SK-N-SH treated with all-trans-retinoic acid at 6 μM for 48 hours (cell line): ENCODE measurements at regions not wholly inside any gene's neighbourhood (a gene's known extent, or its start where the extent isn't known, plus 50 kb on each side); places are given as distances from the start of the nearest gene placed in this dataset.

Source experiments
- ATAC-seq: fragments of 200-7000 bp; cut with Tn5 transposase; 3 replicates; pipeline ENCODE4 v1.9.1; 2020; ENCODE audit warnings: mild to moderate bottlenecking, moderate library complexity
- ARNTL ChIP-seq: fragments of 450-650 bp; formaldehyde crosslinking; IDR thresholded peaks from 2 replicates; pipeline ENCODE4 v1.5.0; 2020; ENCODE audit warnings: low read depth, mild to moderate bottlenecking, moderate library complexity, borderline replicate concordance
- BACH2 ChIP-seq: fragments of 250-450 bp; sonication (Bioruptor Pico); IDR thresholded peaks from 2 replicates; pipeline ENCODE4 v1.9.0; 2021; ENCODE audit warnings: mild to moderate bottlenecking, borderline replicate concordance
- ESRRG ChIP-seq: fragments of 250-450 bp; sonication (Bioruptor Pico); IDR thresholded peaks from 2 replicates; pipeline ENCODE4 v1.6.1; 2021; ENCODE audit warnings: mild to moderate bottlenecking
- GLIS3 ChIP-seq: fragments of 250-450 bp; sonication (Bioruptor Pico); IDR thresholded peaks from 2 replicates; pipeline ENCODE4 v1.5.0; 2020; ENCODE audit warnings: mild to moderate bottlenecking, moderate library complexity
- ISL1 ChIP-seq: fragments of 250-450 bp; sonication (Bioruptor Pico); IDR thresholded peaks from 2 replicates; pipeline ENCODE4 v2.1.2; 2022; ENCODE audit warnings: mild to moderate bottlenecking, moderate library complexity
- OSR1 ChIP-seq: fragments of 250-450 bp; sonication (Bioruptor Pico); IDR thresholded peaks from 2 replicates; pipeline ENCODE4 v1.8.0; 2022; ENCODE audit warnings: moderate library complexity, mild to moderate bottlenecking, inconsistent platforms
- PPARA ChIP-seq: fragments of 250-450 bp; sonication (Bioruptor Pico); IDR thresholded peaks from 2 replicates; pipeline ENCODE4 v1.5.0; 2020; ENCODE audit warnings: mild to moderate bottlenecking, borderline replicate concordance
- RARB ChIP-seq: fragments of 250-450 bp; sonication (Bioruptor Pico); IDR thresholded peaks from 2 replicates; pipeline ENCODE4 v1.8.0; 2021; ENCODE audit warnings: mild to moderate bottlenecking, moderate library complexity
- SNAI2 ChIP-seq: fragments of 250-450 bp; sonication (Bioruptor Pico); IDR thresholded peaks from 2 replicates; pipeline ENCODE4 v1.5.0; 2020; ENCODE audit warnings: mild to moderate bottlenecking, moderate library complexity
- TCF4 ChIP-seq: fragments of 250-450 bp; sonication (Bioruptor Pico); IDR thresholded peaks from 2 replicates; pipeline ENCODE4 v1.8.0; 2021; ENCODE audit warnings: mild to moderate bottlenecking, moderate library complexity, borderline replicate concordance
- TOX ChIP-seq: fragments of 250-450 bp; sonication (Bioruptor Pico); IDR thresholded peaks from 2 replicates; pipeline ENCODE4 v1.8.0; 2021; ENCODE audit warnings: mild to moderate bottlenecking, moderate library complexity, borderline replicate concordance
- ZFP3 ChIP-seq: fragments of 250-450 bp; sonication (Bioruptor Pico); IDR thresholded peaks from 2 replicates; pipeline ENCODE4 v1.5.0; 2020; ENCODE audit warnings: mild to moderate bottlenecking, moderate library complexity
- ZFP30 ChIP-seq: fragments of 450-650 bp; formaldehyde crosslinking; IDR thresholded peaks from 2 replicates; pipeline ENCODE4 v1.5.0; 2022; ENCODE audit warnings: mild to moderate bottlenecking, moderate library complexity
- ZNF565 ChIP-seq: fragments of 450-650 bp; formaldehyde crosslinking; conservative IDR thresholded peaks from 2 replicates; pipeline ENCODE4 v1.5.0; 2020; ENCODE audit warnings: low read depth, mild to moderate bottlenecking, moderate library complexity
- ZNF70 ChIP-seq: fragments of 450-650 bp; formaldehyde crosslinking; IDR thresholded peaks from 2 replicates; pipeline ENCODE4 v1.5.0; 2020; ENCODE audit warnings: mild to moderate bottlenecking, moderate library complexity
- ZNF8 ChIP-seq: fragments of 450-650 bp; formaldehyde crosslinking; IDR thresholded peaks from 2 replicates; pipeline ENCODE4 v1.5.0; 2020; ENCODE audit warnings: mild to moderate bottlenecking, moderate library complexity
- TF ChIP-seq, protein P1 (sequence below): fragments of 250-450 bp; sonication (Bioruptor Pico); IDR thresholded peaks from 2 replicates; pipeline ENCODE4 v1.5.1; 2021; ENCODE audit warnings: mild to moderate bottlenecking, moderate library complexity
- TF ChIP-seq, protein P2 (sequence below): fragments of 250-450 bp; sonication (Bioruptor Pico); IDR thresholded peaks from 2 replicates; pipeline ENCODE4 v1.5.1; 2020; ENCODE audit warnings: low read depth, mild to moderate bottlenecking, moderate library complexity
- TF ChIP-seq, protein P3 (sequence below): fragments of 250-450 bp; sonication (Bioruptor Pico); IDR thresholded peaks from 2 replicates; pipeline ENCODE4 v1.8.0; 2020; ENCODE audit warnings: mild to moderate bottlenecking, moderate library complexity, borderline replicate concordance
- TF ChIP-seq, protein P4 (sequence below): fragments of 250-450 bp; sonication (Bioruptor Pico); IDR thresholded peaks from 2 replicates; pipeline ENCODE4 v1.5.0; 2020; ENCODE audit warnings: mild to moderate bottlenecking, moderate library complexity
- TF ChIP-seq, protein P5 (sequence below): fragments of 250-450 bp; sonication (Bioruptor Pico); IDR thresholded peaks from 2 replicates; pipeline ENCODE4 v1.8.0; 2021; ENCODE audit warnings: low read depth, mild to moderate bottlenecking, moderate library complexity, borderline replicate concordance

DNA sequence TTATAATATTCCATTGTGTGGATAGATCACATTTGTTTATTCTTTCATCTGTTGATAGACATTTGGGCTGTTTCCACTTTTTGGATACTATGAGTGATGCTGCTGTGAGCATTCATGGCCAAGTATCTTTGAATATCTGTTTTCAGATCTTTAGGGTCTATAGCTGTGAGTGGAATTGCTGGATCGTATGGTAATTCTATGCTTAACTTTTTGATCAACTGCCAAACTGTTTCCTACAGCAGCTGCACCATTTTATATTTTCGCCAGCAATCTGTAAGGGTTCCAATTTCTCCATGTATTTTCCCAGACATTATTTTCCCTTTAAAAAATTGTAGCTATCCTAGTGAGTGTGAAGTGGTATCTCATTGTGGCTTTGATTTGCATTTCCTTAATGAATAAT is 238.1 kb downstream of the AACS start (continued):
- TF ChIP-seq SNAI2 (CRISPR knock-in tag): no peak
- TF ChIP-seq ZNF8 (CRISPR knock-in tag): no peak
- TF ChIP-seq ZFP30: no peak
- TF ChIP-seq ESRRG (CRISPR knock-in tag): no peak

DNA sequence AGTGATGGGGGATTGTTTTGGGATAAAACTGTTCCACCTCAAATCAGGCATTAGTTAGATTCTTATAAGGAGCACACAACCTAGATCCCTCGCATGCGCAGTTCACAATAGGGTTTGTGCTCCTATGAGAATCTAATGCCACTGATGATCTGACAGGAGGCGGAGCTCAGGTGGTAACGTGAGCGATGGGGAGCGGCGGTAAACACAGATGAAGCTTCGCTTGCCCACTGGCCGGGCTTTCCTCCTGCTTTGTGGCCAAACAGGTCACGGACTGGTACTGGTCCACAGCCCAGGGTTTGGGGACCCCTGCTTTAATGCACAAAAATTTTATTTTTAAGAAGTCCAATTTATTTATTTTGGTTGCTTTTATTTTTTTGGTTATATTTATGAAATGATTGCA is 238.8 kb downstream of the AACS start:
- TF ChIP-seq, protein P1, sequence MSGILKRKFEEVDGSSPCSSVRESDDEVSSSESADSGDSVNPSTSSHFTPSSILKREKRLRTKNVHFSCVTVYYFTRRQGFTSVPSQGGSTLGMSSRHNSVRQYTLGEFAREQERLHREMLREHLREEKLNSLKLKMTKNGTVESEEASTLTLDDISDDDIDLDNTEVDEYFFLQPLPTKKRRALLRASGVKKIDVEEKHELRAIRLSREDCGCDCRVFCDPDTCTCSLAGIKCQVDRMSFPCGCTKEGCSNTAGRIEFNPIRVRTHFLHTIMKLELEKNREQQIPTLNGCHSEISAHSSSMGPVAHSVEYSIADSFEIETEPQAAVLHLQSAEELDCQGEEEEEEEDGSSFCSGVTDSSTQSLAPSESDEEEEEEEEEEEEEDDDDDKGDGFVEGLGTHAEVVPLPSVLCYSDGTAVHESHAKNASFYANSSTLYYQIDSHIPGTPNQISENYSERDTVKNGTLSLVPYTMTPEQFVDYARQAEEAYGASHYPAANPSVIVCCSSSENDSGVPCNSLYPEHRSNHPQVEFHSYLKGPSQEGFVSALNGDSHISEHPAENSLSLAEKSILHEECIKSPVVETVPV (CRISPR knock-in tag): no peak
- TF ChIP-seq, protein P2, sequence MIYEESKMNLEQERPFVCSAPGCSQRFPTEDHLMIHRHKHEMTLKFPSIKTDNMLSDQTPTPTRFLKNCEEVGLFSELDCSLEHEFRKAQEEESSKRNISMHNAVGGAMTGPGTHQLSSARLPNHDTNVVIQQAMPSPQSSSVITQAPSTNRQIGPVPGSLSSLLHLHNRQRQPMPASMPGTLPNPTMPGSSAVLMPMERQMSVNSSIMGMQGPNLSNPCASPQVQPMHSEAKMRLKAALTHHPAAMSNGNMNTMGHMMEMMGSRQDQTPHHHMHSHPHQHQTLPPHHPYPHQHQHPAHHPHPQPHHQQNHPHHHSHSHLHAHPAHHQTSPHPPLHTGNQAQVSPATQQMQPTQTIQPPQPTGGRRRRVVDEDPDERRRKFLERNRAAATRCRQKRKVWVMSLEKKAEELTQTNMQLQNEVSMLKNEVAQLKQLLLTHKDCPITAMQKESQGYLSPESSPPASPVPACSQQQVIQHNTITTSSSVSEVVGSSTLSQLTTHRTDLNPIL (CRISPR knock-in tag): no peak
- TF ChIP-seq TOX: no peak
- TF ChIP-seq ZNF70 (CRISPR knock-in tag): no peak
- no peak for TF ChIP-seq BACH2
- no peak for TF ChIP-seq SNAI2 (CRISPR knock-in tag)
- no peak for TF ChIP-seq PPARA
- TF ChIP-seq ISL1 (CRISPR knock-in tag): no peak
- TF ChIP-seq GLIS3 (CRISPR knock-in tag): no peak
- TF ChIP-seq ESRRG (CRISPR knock-in tag): no peak
- no peak for TF ChIP-seq ZFP30
- no peak for TF ChIP-seq RARB (CRISPR knock-in tag)
- no peak for TF ChIP-seq ZFP3 (CRISPR knock-in tag)
- TF ChIP-seq, all 23 proteins: peak for 0
- ATAC-seq: no peak

DNA sequence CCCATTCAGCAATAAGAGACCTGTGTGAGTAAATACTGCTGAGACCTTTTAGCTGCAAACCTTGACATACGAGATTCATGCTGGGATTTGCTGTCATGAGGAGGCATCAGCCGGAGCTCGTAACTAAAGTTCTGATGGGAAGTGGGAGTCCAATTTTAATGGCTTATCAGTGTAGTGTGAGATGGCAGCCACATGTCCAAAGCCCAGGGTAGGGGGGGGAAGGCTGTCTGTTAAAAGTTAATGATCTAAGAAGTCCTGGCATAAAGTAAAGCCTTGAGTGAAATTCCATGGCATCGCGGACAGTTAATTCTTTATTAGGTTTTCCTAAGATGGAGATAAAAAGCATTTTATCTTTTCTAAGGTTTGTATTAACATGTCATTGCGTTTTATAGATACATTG is 240.0 kb downstream of the AACS start:
- no peak for TF ChIP-seq ESRRG (CRISPR knock-in tag)
- no peak for TF ChIP-seq ZFP30
- TF ChIP-seq, protein P3, sequence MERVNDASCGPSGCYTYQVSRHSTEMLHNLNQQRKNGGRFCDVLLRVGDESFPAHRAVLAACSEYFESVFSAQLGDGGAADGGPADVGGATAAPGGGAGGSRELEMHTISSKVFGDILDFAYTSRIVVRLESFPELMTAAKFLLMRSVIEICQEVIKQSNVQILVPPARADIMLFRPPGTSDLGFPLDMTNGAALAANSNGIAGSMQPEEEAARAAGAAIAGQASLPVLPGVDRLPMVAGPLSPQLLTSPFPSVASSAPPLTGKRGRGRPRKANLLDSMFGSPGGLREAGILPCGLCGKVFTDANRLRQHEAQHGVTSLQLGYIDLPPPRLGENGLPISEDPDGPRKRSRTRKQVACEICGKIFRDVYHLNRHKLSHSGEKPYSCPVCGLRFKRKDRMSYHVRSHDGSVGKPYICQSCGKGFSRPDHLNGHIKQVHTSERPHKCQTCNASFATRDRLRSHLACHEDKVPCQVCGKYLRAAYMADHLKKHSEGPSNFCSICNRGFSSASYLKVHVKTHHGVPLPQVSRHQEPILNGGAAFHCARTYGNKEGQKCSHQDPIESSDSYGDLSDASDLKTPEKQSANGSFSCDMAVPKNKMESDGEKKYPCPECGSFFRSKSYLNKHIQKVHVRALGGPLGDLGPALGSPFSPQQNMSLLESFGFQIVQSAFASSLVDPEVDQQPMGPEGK (CRISPR knock-in tag): no peak
- TF ChIP-seq ISL1 (CRISPR knock-in tag): no peak
- TF ChIP-seq OSR1 (CRISPR knock-in tag): no peak
- TF ChIP-seq, protein P1 (CRISPR knock-in tag): no peak
- TF ChIP-seq BACH2: no peak
- TF ChIP-seq SNAI2 (CRISPR knock-in tag): no peak
- no peak for TF ChIP-seq TOX
- TF ChIP-seq TCF4 (CRISPR knock-in tag): no peak
- TF ChIP-seq ZNF70 (CRISPR knock-in tag): no peak

DNA sequence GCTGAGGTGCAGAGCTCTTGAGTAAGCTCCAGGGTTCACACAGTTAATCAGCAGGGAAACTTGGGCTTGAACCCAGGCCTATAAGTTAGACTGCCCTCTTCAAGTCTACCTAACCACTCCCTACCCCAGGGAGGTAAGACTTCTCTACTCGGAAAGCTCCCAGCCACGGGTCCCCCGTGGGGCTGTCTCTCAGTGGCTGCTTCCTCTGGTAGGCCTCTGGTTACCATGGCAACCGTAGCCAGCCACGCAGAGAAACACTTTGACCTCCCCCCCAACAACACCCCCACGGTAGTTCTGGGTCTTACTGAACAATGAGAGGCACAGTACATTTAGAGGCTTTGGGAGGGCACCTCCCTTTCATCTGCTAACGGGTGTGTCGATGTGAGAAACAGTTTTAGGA is 245.2 kb downstream of the AACS start:
- ATAC-seq: no peak
- TF ChIP-seq ZNF565 (CRISPR knock-in tag) (no peak), ZNF8 (CRISPR knock-in tag) (no peak), ARNTL (CRISPR knock-in tag) (no peak), RARB (CRISPR knock-in tag) (no peak), BACH2 (no peak), PPARA (no peak), ZFP3 (CRISPR knock-in tag) (no peak), SNAI2 (CRISPR knock-in tag) (no peak), TCF4 (CRISPR knock-in tag) (no peak), ZFP30 (no peak), ISL1 (CRISPR knock-in tag) (no peak)
- TF ChIP-seq, protein P2 (CRISPR knock-in tag): no peak
- TF ChIP-seq, protein P4, sequence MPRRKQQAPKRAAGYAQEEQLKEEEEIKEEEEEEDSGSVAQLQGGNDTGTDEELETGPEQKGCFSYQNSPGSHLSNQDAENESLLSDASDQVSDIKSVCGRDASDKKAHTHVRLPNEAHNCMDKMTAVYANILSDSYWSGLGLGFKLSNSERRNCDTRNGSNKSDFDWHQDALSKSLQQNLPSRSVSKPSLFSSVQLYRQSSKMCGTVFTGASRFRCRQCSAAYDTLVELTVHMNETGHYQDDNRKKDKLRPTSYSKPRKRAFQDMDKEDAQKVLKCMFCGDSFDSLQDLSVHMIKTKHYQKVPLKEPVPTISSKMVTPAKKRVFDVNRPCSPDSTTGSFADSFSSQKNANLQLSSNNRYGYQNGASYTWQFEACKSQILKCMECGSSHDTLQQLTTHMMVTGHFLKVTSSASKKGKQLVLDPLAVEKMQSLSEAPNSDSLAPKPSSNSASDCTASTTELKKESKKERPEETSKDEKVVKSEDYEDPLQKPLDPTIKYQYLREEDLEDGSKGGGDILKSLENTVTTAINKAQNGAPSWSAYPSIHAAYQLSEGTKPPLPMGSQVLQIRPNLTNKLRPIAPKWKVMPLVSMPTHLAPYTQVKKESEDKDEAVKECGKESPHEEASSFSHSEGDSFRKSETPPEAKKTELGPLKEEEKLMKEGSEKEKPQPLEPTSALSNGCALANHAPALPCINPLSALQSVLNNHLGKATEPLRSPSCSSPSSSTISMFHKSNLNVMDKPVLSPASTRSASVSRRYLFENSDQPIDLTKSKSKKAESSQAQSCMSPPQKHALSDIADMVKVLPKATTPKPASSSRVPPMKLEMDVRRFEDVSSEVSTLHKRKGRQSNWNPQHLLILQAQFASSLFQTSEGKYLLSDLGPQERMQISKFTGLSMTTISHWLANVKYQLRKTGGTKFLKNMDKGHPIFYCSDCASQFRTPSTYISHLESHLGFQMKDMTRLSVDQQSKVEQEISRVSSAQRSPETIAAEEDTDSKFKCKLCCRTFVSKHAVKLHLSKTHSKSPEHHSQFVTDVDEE (CRISPR knock-in tag): no peak
- TF ChIP-seq, protein P5, sequence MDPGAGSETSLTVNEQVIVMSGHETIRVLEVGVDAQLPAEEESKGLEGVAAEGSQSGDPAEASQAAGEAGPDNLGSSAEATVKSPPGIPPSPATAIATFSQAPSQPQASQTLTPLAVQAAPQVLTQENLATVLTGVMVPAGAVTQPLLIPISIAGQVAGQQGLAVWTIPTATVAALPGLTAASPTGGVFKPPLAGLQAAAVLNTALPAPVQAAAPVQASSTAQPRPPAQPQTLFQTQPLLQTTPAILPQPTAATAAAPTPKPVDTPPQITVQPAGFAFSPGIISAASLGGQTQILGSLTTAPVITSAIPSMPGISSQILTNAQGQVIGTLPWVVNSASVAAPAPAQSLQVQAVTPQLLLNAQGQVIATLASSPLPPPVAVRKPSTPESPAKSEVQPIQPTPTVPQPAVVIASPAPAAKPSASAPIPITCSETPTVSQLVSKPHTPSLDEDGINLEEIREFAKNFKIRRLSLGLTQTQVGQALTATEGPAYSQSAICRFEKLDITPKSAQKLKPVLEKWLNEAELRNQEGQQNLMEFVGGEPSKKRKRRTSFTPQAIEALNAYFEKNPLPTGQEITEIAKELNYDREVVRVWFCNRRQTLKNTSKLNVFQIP (CRISPR knock-in tag): no peak
- TF ChIP-seq, protein P3 (CRISPR knock-in tag): no peak

More for the DNA sequence above, 240.0 kb downstream of the AACS start:
- no peak for ATAC-seq
